IMR-90 (cell line): ENCODE measurements at regions not wholly inside any gene's neighbourhood (a gene's known extent, or its start where the extent isn't known, plus 50 kb on each side); places are given as distances from the start of the nearest gene placed in this dataset.

Experiments used
- CEBPB ChIP-seq: IDR thresholded peaks from 2 replicates; pipeline ENCODE4 v1.6.1; 2012; ENCODE audit warnings: low read depth, low read length, improper control_type of control experiment
- CTCF ChIP-seq: conservative IDR thresholded peaks from 2 replicates; pipeline ENCODE4 v1.5.1; 2012; ENCODE audit warnings: mild to moderate bottlenecking, low read depth, low read length, improper control_type of control experiment
- ELK1 ChIP-seq: fragments of 150-350 bp; IDR thresholded peaks from 2 replicates; pipeline ENCODE4 v1.6.1; 2016; ENCODE audit warnings: low read depth, mild to moderate bottlenecking, low read length, moderate library complexity, borderline replicate concordance
- MAZ ChIP-seq: IDR thresholded peaks from 2 replicates; pipeline ENCODE4 v1.6.1; 2012; ENCODE audit warnings: low read depth, mild to moderate bottlenecking, low read length, improper control_type of control experiment, moderate library complexity, borderline replicate concordance
- MXI1 ChIP-seq: IDR thresholded peaks from 2 replicates; pipeline ENCODE4 v1.6.1; 2012; ENCODE audit warnings: low read depth, mild to moderate bottlenecking, low read length, moderate library complexity, borderline replicate concordance
- POLR2A ChIP-seq: IDR thresholded peaks from 2 replicates; pipeline ENCODE4 v1.6.1; 2012; ENCODE audit warnings: mild to moderate bottlenecking, low read depth, low read length
- RAD21 ChIP-seq: IDR thresholded peaks from 2 replicates; pipeline ENCODE4 v1.6.1; 2012; ENCODE audit warnings: low read length, improper control_type of control experiment

GRCh38 chr10:62749093-62749683 is 55.3 kb upstream of the ADO start:
- TF ChIP-seq CEBPB (no peak), CTCF (no peak), MXI1 (no peak), POLR2A (no peak), RAD21 (no peak), MAZ (no peak), ELK1 (no peak)
